ENCODE measurements at regions not wholly inside any gene's neighbourhood (a gene's known extent, or its start where the extent isn't known, plus 50 kb on each side); places are given as distances from the start of the nearest gene placed in this dataset.

- TF ChIP-seq ZNF281 (CRISPR knock-in tag; IDR thresholded peaks at IDR 0.05), result no peak
- no peak for TF ChIP-seq E2F4 (CRISPR knock-in tag; IDR thresholded peaks at IDR 0.05; ENCODE audit: borderline replicate concordance, low read depth)
- TF ChIP-seq JUN (CRISPR knock-in tag; IDR thresholded peaks at IDR 0.05), result no peak
- no peak for TF ChIP-seq GRHL2 (CRISPR knock-in tag; IDR thresholded peaks at IDR 0.05; ENCODE audit: insufficient replicate concordance, severe bottlenecking)
- 0 out of 2 replicates have a peak, but pooled peaks have one; percentile 37 for TF ChIP-seq HMGXB4 (CRISPR knock-in tag; IDR thresholded peaks at IDR 0.05)
- no peak for TF ChIP-seq HMGA2 (CRISPR knock-in tag; IDR thresholded peaks at IDR 0.05)
- TF ChIP-seq TP53 (CRISPR knock-in tag; IDR thresholded peaks at IDR 0.05), result no peak
- TF ChIP-seq TEAD1 (CRISPR knock-in tag; IDR thresholded peaks at IDR 0.05), result peak; percentile 11; the same call in 1 of the 2 replicates
- no peak for TF ChIP-seq ZNF416 (CRISPR knock-in tag; IDR thresholded peaks at IDR 0.05)
Observed at GRCh38 chr2:158745067-158745865, 49.9 kb upstream of the DAPL1 start (continued).
